ENCODE measurements at regions not wholly inside any gene's neighbourhood (a gene's known extent, or its start where the extent isn't known, plus 50 kb on each side); places are given as distances from the start of the nearest gene placed in this dataset.

GRCh38 chr14:103279142-103280025 is 54.7 kb upstream of the EIF5 start (continued):
- TF ChIP-seq, protein P1, sequence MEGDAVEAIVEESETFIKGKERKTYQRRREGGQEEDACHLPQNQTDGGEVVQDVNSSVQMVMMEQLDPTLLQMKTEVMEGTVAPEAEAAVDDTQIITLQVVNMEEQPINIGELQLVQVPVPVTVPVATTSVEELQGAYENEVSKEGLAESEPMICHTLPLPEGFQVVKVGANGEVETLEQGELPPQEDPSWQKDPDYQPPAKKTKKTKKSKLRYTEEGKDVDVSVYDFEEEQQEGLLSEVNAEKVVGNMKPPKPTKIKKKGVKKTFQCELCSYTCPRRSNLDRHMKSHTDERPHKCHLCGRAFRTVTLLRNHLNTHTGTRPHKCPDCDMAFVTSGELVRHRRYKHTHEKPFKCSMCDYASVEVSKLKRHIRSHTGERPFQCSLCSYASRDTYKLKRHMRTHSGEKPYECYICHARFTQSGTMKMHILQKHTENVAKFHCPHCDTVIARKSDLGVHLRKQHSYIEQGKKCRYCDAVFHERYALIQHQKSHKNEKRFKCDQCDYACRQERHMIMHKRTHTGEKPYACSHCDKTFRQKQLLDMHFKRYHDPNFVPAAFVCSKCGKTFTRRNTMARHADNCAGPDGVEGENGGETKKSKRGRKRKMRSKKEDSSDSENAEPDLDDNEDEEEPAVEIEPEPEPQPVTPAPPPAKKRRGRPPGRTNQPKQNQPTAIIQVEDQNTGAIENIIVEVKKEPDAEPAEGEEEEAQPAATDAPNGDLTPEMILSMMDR (IDR thresholded peaks at IDR 0.05; ENCODE audit: control extremely low read depth in 1 of 3, insufficient read depth in 1 of 3, low read depth in 1 of 3, low read length in 3 of 3) = peak; percentile 18 to 37 (median 27); a peak in 3 of 4 replicates
- peak; percentile 75 for TF ChIP-seq KDM4A (IDR thresholded peaks at IDR 0.05; ENCODE audit: low read depth, low read length, severe bottlenecking)
- peak in 1 of 2 experiments; percentile 14; a peak in 1 of 4 replicates for TF ChIP-seq RAD21 (IDR thresholded peaks at IDR 0.05 in 1 of 2, conservative IDR thresholded peaks at IDR 0.05 in 1 of 2; ENCODE audit: low read depth in 2 of 2, low read length in 2 of 2)
- TF ChIP-seq NRF1 (IDR thresholded peaks at IDR 0.05; ENCODE audit: low read depth, low read length) = no peak
- no peak for TF ChIP-seq SP2 (IDR thresholded peaks at IDR 0.05; ENCODE audit: low read length)
- TF ChIP-seq GTF2F1 (IDR thresholded peaks at IDR 0.05; ENCODE audit: borderline replicate concordance, low read depth, low read length) = no peak
- TF ChIP-seq, protein P2, sequence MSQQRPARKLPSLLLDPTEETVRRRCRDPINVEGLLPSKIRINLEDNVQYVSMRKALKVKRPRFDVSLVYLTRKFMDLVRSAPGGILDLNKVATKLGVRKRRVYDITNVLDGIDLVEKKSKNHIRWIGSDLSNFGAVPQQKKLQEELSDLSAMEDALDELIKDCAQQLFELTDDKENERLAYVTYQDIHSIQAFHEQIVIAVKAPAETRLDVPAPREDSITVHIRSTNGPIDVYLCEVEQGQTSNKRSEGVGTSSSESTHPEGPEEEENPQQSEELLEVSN (IDR thresholded peaks at IDR 0.05) = peak; percentile 63
- no peak for TF ChIP-seq SRF (IDR thresholded peaks at IDR 0.05; ENCODE audit: low read depth, low read length)
- TF ChIP-seq GABPA (IDR thresholded peaks at IDR 0.05; ENCODE audit: borderline replicate concordance, insufficient read depth, low read length) = no peak
- TF ChIP-seq YY1 (IDR thresholded peaks at IDR 0.05; ENCODE audit: low read depth, low read length) = no peak
- TF ChIP-seq SP4 (IDR thresholded peaks at IDR 0.05; ENCODE audit: low read length) = no peak
- no peak for TF ChIP-seq JUND (IDR thresholded peaks at IDR 0.05; ENCODE audit: low read length)
- TF ChIP-seq RNF2 (IDR thresholded peaks at IDR 0.05; ENCODE audit: borderline replicate concordance, low read depth, low read length, missing control alignments, poor library complexity, severe bottlenecking) = no peak
